HG03060 (cell line): ENCODE measurements at regions not wholly inside any gene's neighbourhood (a gene's known extent, or its start where the extent isn't known, plus 50 kb on each side); places are given as distances from the start of the nearest gene placed in this dataset.
"Not testable (repeated sequence)": the region's sequence is repeated elsewhere in the genome, so short reads cannot be mapped to it uniquely, and the experiment has no call there.

Experiments used
- ATAC-seq: cut with Tn5 transposase; IDR thresholded peaks from one replicate; pipeline ENCODE4 v1.9.1; 2021; ENCODE audit warnings: low read depth, moderate number of reproducible peaks; ENCODE audit not compliant: unreplicated experiment

- ATAC-seq = no peak
These were observed 880.5 kb upstream of the GOT2 start for GRCh38 chr16:59614466-59615240.

GRCh38 chr16:59612910-59613620, 878.9 kb upstream of the GOT2 start:
- ATAC-seq = not testable (repeated sequence)

- no peak for ATAC-seq
These were observed 878.0 kb upstream of the GOT2 start for GRCh38 chr16:59612094-59612493.

GRCh38 chr16:59611556-59611955, 877.4 kb upstream of the GOT2 start:
- ATAC-seq = no peak

GRCh38 chr16:59605706-59606105, 871.6 kb upstream of the GOT2 start:
- ATAC-seq = no peak

- ATAC-seq = no peak
These were observed 870.2 kb upstream of the GOT2 start for GRCh38 chr16:59604354-59604753.

- no peak for ATAC-seq
These were observed 867.3 kb upstream of the GOT2 start for GRCh38 chr16:59601452-59601851.

- ATAC-seq = no peak
These were observed 863.2 kb upstream of the GOT2 start for GRCh38 chr16:59597269-59597668.

GRCh38 chr16:59596693-59597092, 862.6 kb upstream of the GOT2 start:
- ATAC-seq = no peak

- no peak for ATAC-seq
These were observed 859.1 kb upstream of the GOT2 start for GRCh38 chr16:59593194-59593661.

- no peak for ATAC-seq
These were observed 857.4 kb upstream of the GOT2 start for GRCh38 chr16:59591480-59591879.

GRCh38 chr16:59590845-59591244, 856.7 kb upstream of the GOT2 start:
- no peak for ATAC-seq

- ATAC-seq = no peak
These were observed 852.2 kb upstream of the GOT2 start for GRCh38 chr16:59586331-59586730.

- no peak for ATAC-seq
These were observed 840.2 kb upstream of the GOT2 start for GRCh38 chr16:59574296-59574695.

- no peak for ATAC-seq
These were observed 839.6 kb upstream of the GOT2 start for GRCh38 chr16:59573528-59574271.

- no peak for ATAC-seq
These were observed 833.4 kb upstream of the GOT2 start for GRCh38 chr16:59567496-59567895.

- no peak for ATAC-seq
These were observed 832.3 kb upstream of the GOT2 start for GRCh38 chr16:59566446-59566845.

GRCh38 chr16:59558679-59559078, 824.6 kb upstream of the GOT2 start:
- ATAC-seq = no peak

GRCh38 chr16:59552164-59552563, 818.0 kb upstream of the GOT2 start:
- no peak for ATAC-seq

GRCh38 chr16:59545721-59546120, 811.6 kb upstream of the GOT2 start:
- ATAC-seq = no peak

GRCh38 chr16:59543641-59544040, 809.5 kb upstream of the GOT2 start:
- no peak for ATAC-seq
